K562 (cell line): ENCODE measurements at regions not wholly inside any gene's neighbourhood (a gene's known extent, or its start where the extent isn't known, plus 50 kb on each side); places are given as distances from the start of the nearest gene placed in this dataset.

Experiments used
- ATAC-seq: fragments of 200-7000 bp; cut with Tn5 transposase; 3 replicates; pipeline ENCODE4 v1.9.1; 2020; ENCODE audit warnings: moderate library complexity
- BruUV-seq: library from RNA; stranded (reverse); fragments of 400-500 nt; replicated peaks from 2 replicates; lab custom pipeline; 2021; lab: Mats Ljungman, UMichigan
- CTCF ChIA-PET: fragments of 300-600 bp; formaldehyde crosslinking; extraction: SDS; loops from one replicate; lab custom pipeline; 2021; ENCODE audit warnings: low intra/inter-chr PET ratio; lab: Yijun Ruan, JAX
- POLR2A ChIA-PET: fragments of 300-600, 350-650 bp; sonication (Branson Sonifier 250); formaldehyde crosslinking; extraction: SDS; loops from one replicate; lab custom pipeline; 2021; ENCODE audit warnings: antibody characterized with exemption, inconsistent platforms; lab: Yijun Ruan, JAX
- DNase-seq, 4 experiments: peaks; one replicate each; pipeline versions ENCODE4 v3.0.0 to v3.0.0-alpha.2; 2011 to 2018; ENCODE audit warnings: low spot score in 3 of 4, mixed read lengths in 3 of 4; ENCODE audit errors: extremely low read depth in 1 of 4
- FAIRE-seq: peaks from 2 replicates; lab custom pipeline; 2011; peaks lifted over from hg19 to GRCh38; lab: Jason Lieb, UNC
- H2AFZ ChIP-seq: 2 replicates; pipeline ENCODE4 v1.6.0; 2011; ENCODE audit warnings: low read depth, low read length, control low read depth, inconsistent platforms
- H3K27ac ChIP-seq: fragments of 200-600 bp; 3 replicates; pipeline ENCODE4 v1.8.0; 2011; ENCODE audit warnings: low read depth, mild to moderate bottlenecking, control low read depth, inconsistent platforms, low read length, moderate library complexity, mixed read lengths; ENCODE audit errors: extremely low read depth
- H3K27me3 ChIP-seq, 2 experiments: fragments of 300-600 bp in 1 of 2; 2 replicates in 1 of 2; 3 replicates in 1 of 2; pipeline versions ENCODE4 v1.6.0 to v1.8.0; 2011; ENCODE audit warnings: inconsistent platforms in 2 of 2, low read length in 2 of 2, mild to moderate bottlenecking in 1 of 2, mixed read lengths in 1 of 2, moderate library complexity in 1 of 2; ENCODE audit not compliant: control insufficient read depth in 2 of 2, insufficient read depth in 2 of 2
- H3K36me3 ChIP-seq: fragments of 300-600 bp; 3 replicates; pipeline ENCODE4 v1.8.0; 2011; ENCODE audit warnings: mild to moderate bottlenecking, low read length, inconsistent platforms; ENCODE audit not compliant: control insufficient read depth, insufficient read depth
- H3K4me1 ChIP-seq, 2 experiments: fragments of 200-600 bp in 1 of 2; replicated peaks in 1 of 2; 2 replicates in 1 of 2; 3 replicates in 1 of 2; pipeline versions ENCODE4 v1.5.1 to v1.8.0; 2011; ENCODE audit warnings: inconsistent platforms in 2 of 2, low read length in 2 of 2, mild to moderate bottlenecking in 1 of 2, mixed read lengths in 1 of 2, moderate library complexity in 1 of 2; ENCODE audit not compliant: control insufficient read depth in 2 of 2, insufficient read depth in 2 of 2
- H3K4me2 ChIP-seq: 2 replicates; pipeline ENCODE4 v1.6.1; 2011; ENCODE audit warnings: low read length, control low read depth, inconsistent platforms, mixed read lengths; ENCODE audit not compliant: insufficient read depth
- H3K4me3 ChIP-seq: fragments of 200-600 bp; sonication (generic), shearing (Covaris generic); 2 replicates; pipeline ENCODE4 v1.5.1; 2016; ENCODE audit warnings: control low read depth, inconsistent platforms
- H3K79me2 ChIP-seq: fragments of 200-600 bp; 3 replicates; pipeline ENCODE4 v1.8.0; 2011; ENCODE audit warnings: low read length, inconsistent platforms; ENCODE audit not compliant: control insufficient read depth, insufficient read depth
- H3K9ac ChIP-seq, 2 experiments: 2 replicates each; pipeline versions ENCODE4 v1.6.0 to v1.6.1; 2011; ENCODE audit warnings: low read depth in 2 of 2, low read length in 2 of 2, control low read depth in 1 of 2, inconsistent platforms in 1 of 2, mild to moderate bottlenecking in 1 of 2, mixed read lengths in 1 of 2; ENCODE audit not compliant: insufficient read depth in 1 of 2
- H3K9me1 ChIP-seq: one replicate; pipeline ENCODE4 v1.6.0; 2011; ENCODE audit warnings: inconsistent platforms, mild to moderate bottlenecking, low read length, moderate library complexity; ENCODE audit not compliant: control insufficient read depth, insufficient read depth
- H3K9me3 ChIP-seq: replicated peaks from 2 replicates; pipeline ENCODE4 v1.5.1; 2011; ENCODE audit warnings: low read depth, low read length, inconsistent platforms; ENCODE audit not compliant: control insufficient read depth, insufficient read depth
- H4K20me1 ChIP-seq: replicated peaks from 2 replicates; pipeline ENCODE4 v1.6.1; 2011; ENCODE audit warnings: low read length, inconsistent platforms, mixed read lengths; ENCODE audit not compliant: control insufficient read depth, insufficient read depth
- BCOR ChIP-seq: fragments of 450-650 bp; IDR thresholded peaks from 2 replicates; pipeline ENCODE4 v1.6.1; 2016
- BRF1 ChIP-seq: IDR thresholded peaks from 3 replicates; pipeline ENCODE4 v1.6.1; 2011; ENCODE audit warnings: borderline replicate concordance, mild to moderate bottlenecking; ENCODE audit not compliant: insufficient read length; ENCODE audit errors: extremely low read depth
- DEAF1 ChIP-seq: fragments of 450-650 bp; formaldehyde crosslinking; IDR thresholded peaks from 2 replicates; pipeline ENCODE4 v1.4.0; 2020; ENCODE audit warnings: mild to moderate bottlenecking, moderate library complexity
- EGR1 ChIP-seq: fragments of 450-650 bp; conservative IDR thresholded peaks from 2 replicates; pipeline ENCODE4 v1.6.1; 2017; ENCODE audit warnings: mild to moderate bottlenecking
- EHMT2 ChIP-seq: fragments of 450-650 bp; IDR thresholded peaks from 2 replicates; pipeline ENCODE4 v1.6.1; 2018; ENCODE audit warnings: antibody characterized with exemption
- ETS2 ChIP-seq: IDR thresholded peaks from 2 replicates; pipeline ENCODE4 v1.6.1; 2016; ENCODE audit warnings: borderline replicate concordance, missing genetic modification characterization, mild to moderate bottlenecking, moderate library complexity, missing compliant biosample characterization; ENCODE audit not compliant: poor library complexity, severe bottlenecking
- MTA1 ChIP-seq: fragments of 450-650 bp; IDR thresholded peaks from 2 replicates; pipeline ENCODE4 v1.6.1; 2017; ENCODE audit warnings: borderline replicate concordance
- NFRKB ChIP-seq: fragments of 450-650 bp; IDR thresholded peaks from 2 replicates; pipeline ENCODE4 v1.6.1; 2016; ENCODE audit warnings: low read depth
- PRMT5 ChIP-seq: sonication (generic); formaldehyde crosslinking; IDR thresholded peaks from 2 replicates; pipeline ENCODE4 v1.5.0; 2020; ENCODE audit warnings: missing genetic modification reagents
- SETDB1 ChIP-seq: IDR thresholded peaks from one replicate; pipeline ENCODE4 v1.6.1; 2012; ENCODE audit warnings: low read length, control low read depth, inconsistent platforms
- ZFP30 ChIP-seq: fragments of 250-450 bp; sonication (Bioruptor Pico); IDR thresholded peaks from 2 replicates; pipeline ENCODE4 v1.8.0; 2022; ENCODE audit warnings: moderate library complexity, mild to moderate bottlenecking, inconsistent platforms, borderline replicate concordance
- ZNF12 ChIP-seq: sonication (generic); formaldehyde crosslinking; IDR thresholded peaks from 2 replicates; pipeline ENCODE4 v1.4.0; 2020; ENCODE audit warnings: mild to moderate bottlenecking, missing genetic modification reagents
- ZNF134 ChIP-seq: fragments of 250-450 bp; sonication (Bioruptor Pico); conservative IDR thresholded peaks from 2 replicates; pipeline ENCODE4 v1.4.0; 2020
- ZNF282 ChIP-seq: sonication (generic); formaldehyde crosslinking; IDR thresholded peaks from 2 replicates; pipeline ENCODE4 v1.8.1; 2023; ENCODE audit warnings: missing genetic modification reagents
- ZNF3 ChIP-seq: fragments of 250-450 bp; sonication (Bioruptor Pico); IDR thresholded peaks from 2 replicates; pipeline ENCODE4 v1.5.0; 2021; ENCODE audit warnings: mild to moderate bottlenecking, moderate library complexity
- ZNF316 ChIP-seq: fragments of 450-650 bp; IDR thresholded peaks from 2 replicates; pipeline ENCODE4 v1.6.1; 2016
- ZNF584 ChIP-seq: fragments of 200-800 bp; sonication (Bioruptor generic); IDR thresholded peaks from 2 replicates; pipeline ENCODE4 v1.6.1; 2016; ENCODE audit warnings: low read depth, mild to moderate bottlenecking, missing genetic modification characterization, missing compliant biosample characterization
- ZNF644 ChIP-seq: fragments of 200-800 bp; sonication (Bioruptor generic); IDR thresholded peaks from 2 replicates; pipeline ENCODE4 v1.6.1; 2016; ENCODE audit warnings: low read depth, missing genetic modification characterization, missing compliant biosample characterization
- ZNF780A ChIP-seq: fragments of 250-450 bp; sonication (Bioruptor Pico); IDR thresholded peaks from 2 replicates; pipeline ENCODE4 v1.5.0; 2021; ENCODE audit warnings: mild to moderate bottlenecking
- WGBS: fragments of 100-300 bp; shearing (Covaris generic); methylation state at CpG from one replicate; pipeline ENCODE4 v1.1.6; 2016; ENCODE audit warnings: low coverage, mixed read lengths; ENCODE audit not compliant: insufficient coverage; ENCODE audit errors: missing lambda C conversion rate; 5-methylcytosine and 5-hydroxymethylcytosine counted together
- in situ Hi-C: fragments of 300-500 bp; cut with MboI; formaldehyde crosslinking; loops from 4 replicates; pipeline ENCODE4 v1.15.0; 2018; ENCODE audit warnings: inconsistent platforms, mixed read lengths
- intact Hi-C: fragments of 100-400 bp; cut with micrococcal nuclease; formaldehyde crosslinking; loops from 2 replicates; pipeline ENCODE4 v1.14.2; 2022

GRCh38 chr18:40612356-40612755 is 1342.7 kb upstream of the PIK3C3 start:
- no TSS peak for BruUV-seq
- TF ChIP-seq ZNF282 (CRISPR knock-in tag), result no peak
- no peak for TF ChIP-seq PRMT5
- no peak for TF ChIP-seq NFRKB
- TF ChIP-seq ZNF12, result no peak
- no peak for TF ChIP-seq ZNF780A (CRISPR knock-in tag)
- TF ChIP-seq EGR1, result no peak
- TF ChIP-seq SETDB1, result no peak
- TF ChIP-seq EHMT2, result no peak
- no peak for TF ChIP-seq MTA1
- TF ChIP-seq ZNF134 (CRISPR knock-in tag), result no peak
- no peak for TF ChIP-seq BCOR
- no peak for ATAC-seq
- no peak for DNase-seq
- H3K9ac ChIP-seq, result no peak overlapping the region
- in situ Hi-C loops, result no loop called here
- H4K20me1 ChIP-seq, result no peaks in the 10 kb centered on the region
- POLR2A ChIA-PET, result no interaction called here
- H3K9me3 ChIP-seq, result no peaks in the 10 kb centered on the region; the same call in 1 of the 2 replicates
- H3K4me3 ChIP-seq, result no peak overlapping the region
- no peak overlapping the region for H2AFZ ChIP-seq
- H3K9me1 ChIP-seq, result no peaks in the 10 kb centered on the region
- H3K79me2 ChIP-seq, result no peaks in the 10 kb centered on the region
- no peaks in the 10 kb centered on the region for H3K27me3 ChIP-seq
- no peak overlapping the region for H3K4me2 ChIP-seq
- no peak overlapping the region for H3K27ac ChIP-seq
- intact Hi-C loops, result no loop called here
- no peaks in the 10 kb centered on the region for H3K4me1 ChIP-seq
- CTCF ChIA-PET, result no interaction called here
- no peak for FAIRE-seq
- 7% methylated on average over 1 of the region's 1 CpG for WGBS
- no peaks in the 10 kb centered on the region for H3K36me3 ChIP-seq

GRCh38 chr18:40608226-40608625 is 1346.8 kb upstream of the PIK3C3 start:
- no peak for FAIRE-seq
- no peaks in the 10 kb centered on the region for H3K27me3 ChIP-seq
- 0% methylated on average over 2 of the region's 2 CpGs for WGBS
- TF ChIP-seq DEAF1 (CRISPR knock-in tag), result no peak
- no peak for TF ChIP-seq ZFP30
- no peak for TF ChIP-seq ZNF584 (CRISPR knock-in tag)
- no peak for TF ChIP-seq ZNF316
- no peak for TF ChIP-seq ZNF3 (CRISPR knock-in tag)
- no peak for TF ChIP-seq ETS2 (tag)
- no peak for TF ChIP-seq ZNF644 (tag)
- no peak for TF ChIP-seq BRF1

More at GRCh38 chr18:40608226-40608625, 1346.8 kb upstream of the PIK3C3 start:
- H3K36me3 ChIP-seq, result no peaks in the 10 kb centered on the region
- no peak overlapping the region for H3K4me2 ChIP-seq
- ChIA-PET CTCF (no interaction called here), POLR2A (no interaction called here)
- no peaks in the 10 kb centered on the region for H4K20me1 ChIP-seq
- H3K79me2 ChIP-seq, result no peaks in the 10 kb centered on the region
- intact Hi-C loops, result no loop called here
- DNase-seq (no peak), ATAC-seq (no peak)
- H3K4me3 ChIP-seq, result no peak overlapping the region
- H3K4me1 ChIP-seq, result no peaks in the 10 kb centered on the region
- BruUV-seq, result no TSS peak
- H3K9me1 ChIP-seq, result no peaks in the 10 kb centered on the region
- no peaks in the 10 kb centered on the region for H3K9me3 ChIP-seq
- H2AFZ ChIP-seq, result no peak overlapping the region
- no peak overlapping the region for H3K27ac ChIP-seq
- in situ Hi-C loops, result no loop called here
- H3K9ac ChIP-seq, result no peak overlapping the region
